ENCODE measurements at regions not wholly inside any gene's neighbourhood (a gene's known extent, or its start where the extent isn't known, plus 50 kb on each side); places are given as distances from the start of the nearest gene placed in this dataset.

DNA sequence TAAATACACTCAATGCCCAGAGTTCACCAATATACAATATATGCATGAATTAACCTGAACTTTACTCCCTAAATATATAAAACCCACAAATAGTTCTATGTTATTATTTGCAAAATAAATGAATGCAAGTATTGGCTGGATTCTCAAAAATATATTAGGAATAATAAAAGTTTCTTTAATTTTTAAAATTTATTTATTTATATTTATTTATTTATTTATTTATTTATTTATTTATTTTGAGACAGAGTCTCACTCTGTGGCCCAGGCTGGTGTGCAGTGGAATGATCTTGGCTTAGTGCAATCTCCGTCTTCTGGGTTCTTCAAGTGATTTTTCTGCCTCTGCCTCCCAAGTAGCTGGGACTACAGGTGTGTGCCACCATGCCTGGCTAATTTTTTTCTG lies 88.7 kb upstream of the TMEFF2 start:
- Histone ChIP-seq H3K4me1 (no peaks in the 10 kb centered on the region), H3K4me3 (no peak overlapping the region), H3K27ac (no peak overlapping the region), H3K27me3 (no peaks in the 10 kb centered on the region), H3K36me3 (no peaks in the 10 kb centered on the region), H3K9me3 (no peaks in the 10 kb centered on the region)
- TF ChIP-seq EP300 (IDR thresholded peaks at IDR 0.05) (no peak), CTCF (IDR thresholded peaks at IDR 0.05) (no peak), POLR2A (IDR thresholded peaks at IDR 0.05) (no peak), POLR2AphosphoS5 (IDR thresholded peaks at IDR 0.05) (no peak)
- 89 to 100% (median 95%) methylated on average over 1 of the region's 1 CpG for WGBS, 5 donors
- no peak for DNase-seq
- intact Hi-C loops (cut with DNase I; ENCODE audit: low total_unique reads), result no loop called here

DNA sequence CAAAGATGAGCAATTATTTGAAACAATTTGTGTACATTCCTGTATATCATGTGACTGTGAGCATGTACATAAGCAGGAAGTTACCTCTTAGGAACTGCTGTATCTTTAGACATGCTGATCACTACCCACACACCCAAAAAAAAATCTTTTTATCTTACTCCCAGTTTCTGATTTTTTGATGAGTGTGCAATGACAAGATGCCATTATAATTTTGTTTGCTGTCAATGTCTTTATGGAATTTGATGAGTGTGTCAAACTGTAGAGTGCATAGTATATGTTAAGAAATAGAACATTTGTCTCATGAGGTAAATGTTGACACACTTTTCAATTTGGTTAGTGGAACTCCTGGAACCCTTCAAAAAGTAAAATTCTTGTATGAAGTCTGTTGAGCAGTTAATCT lies 84.0 kb upstream of the TMEFF2 start:
- Histone ChIP-seq H3K36me3 (no peaks in the 10 kb centered on the region), H3K27ac (no peak overlapping the region), H3K4me1 (no peaks in the 10 kb centered on the region), H3K27me3 (no peaks in the 10 kb centered on the region), H3K4me3 (no peak overlapping the region), H3K9me3 (no peaks in the 10 kb centered on the region)
- intact Hi-C loops (cut with DNase I; ENCODE audit: low total_unique reads), result no loop called here
- no peak for DNase-seq
- TF ChIP-seq POLR2AphosphoS5 (IDR thresholded peaks at IDR 0.05) (no peak), EP300 (IDR thresholded peaks at IDR 0.05) (no peak), POLR2A (IDR thresholded peaks at IDR 0.05) (no peak), CTCF (IDR thresholded peaks at IDR 0.05) (no peak)

DNA sequence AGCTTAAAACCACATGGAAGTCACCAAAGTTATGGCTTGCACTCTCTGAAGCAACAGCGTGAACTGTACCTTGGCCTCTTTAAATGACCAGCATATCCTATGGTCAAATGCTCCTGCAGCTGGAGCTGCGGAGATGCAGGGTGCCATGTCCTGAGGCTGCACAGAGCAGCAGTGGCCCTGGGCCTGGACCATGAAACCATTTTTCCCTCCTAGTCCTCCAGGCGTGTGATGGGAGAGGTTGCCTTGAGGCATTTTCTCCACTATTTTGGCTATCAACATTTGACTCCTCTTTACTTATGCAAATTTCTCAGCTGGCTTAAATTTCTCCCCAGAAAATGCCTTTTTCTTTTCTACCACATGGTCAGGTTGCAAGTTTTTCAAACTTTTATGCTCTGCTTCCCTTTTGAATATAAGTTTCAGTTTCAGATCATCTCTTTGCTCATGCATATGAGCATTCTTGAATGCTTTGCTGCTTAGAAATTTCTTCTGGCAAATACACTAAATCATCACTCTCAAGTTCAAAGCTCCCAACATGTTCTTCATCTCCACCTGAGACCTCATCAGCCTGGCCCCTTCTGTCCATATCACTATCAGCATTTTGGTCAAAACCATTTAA lies 82.9 kb upstream of the TMEFF2 start:
- intact Hi-C loops (cut with DNase I; ENCODE audit: low total_unique reads), result no loop called here
- WGBS, 5 donors, result 95 to 98% (median 96%) methylated on average over 2 to 3 of the region's 3 CpGs
- Histone ChIP-seq H3K4me1 (no peaks in the 10 kb centered on the region), H3K27me3 (no peaks in the 10 kb centered on the region), H3K27ac (no peak overlapping the region), H3K36me3 (no peaks in the 10 kb centered on the region), H3K9me3 (no peaks in the 10 kb centered on the region), H3K4me3 (no peak overlapping the region)
- DNase-seq, result no peak
- TF ChIP-seq POLR2A (IDR thresholded peaks at IDR 0.05), result no peak
- no peak for TF ChIP-seq CTCF (IDR thresholded peaks at IDR 0.05)
- TF ChIP-seq EP300 (IDR thresholded peaks at IDR 0.05), result no peak
- TF ChIP-seq POLR2AphosphoS5 (IDR thresholded peaks at IDR 0.05), result no peak

DNA sequence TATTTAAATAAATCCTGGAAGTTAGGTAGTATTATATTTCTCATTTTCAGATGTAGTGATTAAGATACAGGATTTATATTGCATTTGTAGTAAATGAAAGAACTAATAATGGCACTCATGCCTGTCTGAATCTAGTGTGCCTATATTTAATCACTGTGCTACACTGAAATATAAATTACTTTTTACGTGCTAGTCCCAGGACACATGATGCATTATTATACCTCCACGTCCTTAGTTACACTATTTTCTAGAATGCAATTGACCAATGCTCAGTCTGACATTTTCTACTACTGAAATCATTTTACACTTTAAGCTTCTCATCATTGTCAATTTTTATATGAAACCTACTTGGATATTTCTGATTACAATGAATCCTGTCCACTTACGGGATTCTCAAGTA lies 80.9 kb upstream of the TMEFF2 start:
- Histone ChIP-seq H3K27ac (no peak overlapping the region), H3K36me3 (no peaks in the 10 kb centered on the region), H3K27me3 (no peaks in the 10 kb centered on the region), H3K4me1 (no peaks in the 10 kb centered on the region), H3K9me3 (no peaks in the 10 kb centered on the region), H3K4me3 (no peak overlapping the region)
- WGBS, 5 donors, result 79 to 88% (median 85%) methylated on average over 3 of the region's 3 CpGs
- DNase-seq, result no peak
- intact Hi-C loops (cut with DNase I; ENCODE audit: low total_unique reads), result no loop called here
- TF ChIP-seq POLR2AphosphoS5 (IDR thresholded peaks at IDR 0.05) (no peak), CTCF (IDR thresholded peaks at IDR 0.05) (no peak), EP300 (IDR thresholded peaks at IDR 0.05) (no peak), POLR2A (IDR thresholded peaks at IDR 0.05) (no peak)

Data from stomach (tissue), 8 donors.